GM19025 (cell line): ENCODE measurements at regions not wholly inside any gene's neighbourhood (a gene's known extent, or its start where the extent isn't known, plus 50 kb on each side); places are given as distances from the start of the nearest gene placed in this dataset.

Experiments
- ATAC-seq: cut with Tn5 transposase; IDR thresholded peaks from one replicate; pipeline ENCODE4 v1.9.1; 2021; ENCODE audit warnings: mild to moderate bottlenecking, low read depth, moderate library complexity; ENCODE audit not compliant: unreplicated experiment

DNA sequence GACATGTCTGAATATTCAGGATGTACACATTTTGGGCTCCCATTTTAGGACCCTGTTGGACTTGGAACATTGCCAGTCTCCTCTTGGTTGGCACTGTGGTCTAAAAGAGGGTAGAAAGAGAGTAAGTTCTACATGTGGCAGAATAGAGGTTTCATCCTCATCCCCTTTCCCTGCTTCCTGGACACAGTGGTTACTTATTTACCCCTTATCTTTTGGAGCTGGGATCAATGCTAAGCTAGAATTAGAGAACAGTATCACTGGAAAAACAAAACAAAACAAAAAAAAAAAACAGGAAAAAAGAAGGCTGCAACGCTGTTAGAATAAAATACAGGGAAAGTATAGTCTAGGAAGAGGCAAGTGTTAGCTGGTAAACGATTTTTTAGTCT, 790.6 kb downstream of the MAFB start:
- no peak for ATAC-seq

DNA sequence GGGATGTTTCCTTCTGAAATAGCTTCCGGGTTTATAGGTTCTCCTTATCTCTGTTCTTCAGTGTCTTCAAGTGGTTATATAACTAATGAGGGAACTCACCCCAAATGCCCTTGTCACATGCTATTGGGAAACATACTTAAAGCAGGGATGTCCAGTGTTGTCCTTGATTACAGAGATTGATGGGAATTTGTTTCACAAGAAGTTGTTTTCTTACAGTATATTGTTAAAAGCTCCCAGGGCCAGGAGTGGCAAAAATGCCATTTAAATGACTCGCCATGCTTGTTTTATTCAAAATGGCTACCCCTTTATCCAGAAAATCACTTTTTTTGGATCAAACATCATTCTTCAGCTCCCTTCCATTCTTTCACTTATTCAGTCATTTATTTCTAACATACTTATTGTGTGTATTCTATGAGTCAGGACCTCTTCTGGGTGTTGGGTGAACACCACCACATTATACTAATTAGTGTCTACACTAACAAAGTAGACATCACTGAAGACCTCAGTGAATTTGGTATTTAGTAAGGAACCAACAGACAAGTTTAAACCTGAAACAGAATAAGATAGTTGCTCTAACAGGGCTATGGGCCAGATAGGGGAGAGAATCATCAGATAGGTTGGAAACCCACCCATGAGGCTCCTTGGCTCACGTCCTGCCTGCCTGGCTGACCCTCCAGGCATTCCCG, 791.1 kb downstream of the MAFB start:
- ATAC-seq = no peak

DNA sequence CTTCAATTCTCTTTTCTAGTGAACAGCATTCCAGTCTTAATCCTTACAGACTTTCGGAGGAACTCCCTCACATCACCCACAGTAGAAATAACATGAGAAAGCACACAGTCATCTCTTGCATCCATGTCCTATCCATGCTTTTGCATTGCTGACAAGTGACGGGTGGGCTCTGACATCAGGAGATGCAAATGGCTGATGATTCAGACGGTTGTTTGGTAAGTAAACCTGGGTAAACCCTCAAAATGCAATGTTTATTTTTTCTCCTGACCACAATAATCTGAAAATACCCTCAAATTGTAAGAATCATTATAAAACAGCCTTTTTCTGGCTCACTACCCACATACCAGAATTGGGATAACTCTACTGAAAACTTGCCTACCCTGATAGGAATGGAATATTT, 792.0 kb downstream of the MAFB start:
- ATAC-seq = no peak

DNA sequence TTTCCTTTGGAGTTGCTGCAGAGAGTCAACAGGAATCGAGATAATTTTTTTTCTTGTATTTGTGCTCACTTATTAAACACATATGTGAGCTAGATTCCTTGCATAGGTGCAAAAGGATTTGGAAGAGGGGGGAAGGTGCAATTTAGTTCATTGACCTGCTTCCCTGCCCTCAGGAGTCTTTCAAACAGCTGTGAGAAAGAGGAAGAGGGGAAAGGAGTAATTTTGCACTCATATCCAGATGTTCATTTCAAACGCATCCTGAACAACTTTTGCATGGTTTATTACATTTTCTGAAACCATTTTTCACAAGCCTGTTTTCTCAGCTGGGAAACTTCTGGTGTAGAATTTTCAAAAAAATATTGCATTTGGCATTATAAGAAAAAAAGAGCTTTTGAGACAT, 795.0 kb downstream of the MAFB start:
- ATAC-seq = no peak

DNA sequence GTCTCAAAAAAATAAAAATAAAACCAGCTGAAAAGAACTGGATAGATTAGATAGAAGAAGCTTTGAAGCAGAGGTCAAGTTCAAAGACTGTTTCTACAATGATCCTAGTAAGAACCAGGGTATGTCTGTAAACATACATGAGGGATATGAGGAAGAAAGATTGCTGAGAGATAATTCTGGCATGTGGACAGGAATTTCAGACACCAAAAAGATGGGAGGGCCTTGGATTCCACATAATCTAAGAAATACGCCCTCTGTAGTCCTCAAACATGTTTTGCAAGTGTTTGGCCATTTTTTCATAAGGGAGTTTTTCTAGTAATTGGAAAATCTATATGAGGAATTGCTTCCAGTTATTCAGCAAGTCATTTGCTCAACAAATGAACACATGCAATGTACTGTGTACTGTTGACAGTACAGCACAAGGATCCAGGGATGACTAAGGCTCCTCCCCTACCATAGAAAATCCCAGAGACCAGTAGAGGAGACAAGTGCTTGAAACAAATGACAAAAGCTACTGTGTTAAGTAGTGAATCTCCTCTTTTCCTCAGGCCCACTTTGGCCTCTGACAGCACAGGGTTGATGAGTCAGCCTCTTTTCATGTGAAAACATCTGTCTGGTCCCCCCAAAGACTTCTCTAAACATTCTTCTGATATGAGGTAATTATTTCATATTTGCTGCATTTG, 795.9 kb downstream of the MAFB start:
- no peak for ATAC-seq

DNA sequence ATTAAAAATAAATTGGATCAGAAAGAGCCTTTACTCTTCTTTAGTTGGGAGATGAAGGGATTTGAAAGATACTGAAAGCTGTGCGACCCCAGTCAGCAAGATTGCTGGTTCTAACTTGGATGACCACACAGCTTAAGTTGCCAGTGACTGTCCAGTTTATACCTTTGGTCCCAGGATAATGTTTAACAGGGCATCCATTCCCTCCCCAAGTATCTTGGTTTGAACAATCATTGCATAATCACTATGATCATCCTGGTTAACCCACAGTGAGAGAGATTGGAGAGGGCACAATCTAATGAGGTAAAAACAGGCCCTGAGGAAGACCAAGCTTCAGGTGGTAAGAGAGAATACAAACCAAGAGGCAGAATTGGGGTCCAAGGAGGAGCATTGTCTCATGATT, 798.3 kb downstream of the MAFB start:
- ATAC-seq = no peak

DNA sequence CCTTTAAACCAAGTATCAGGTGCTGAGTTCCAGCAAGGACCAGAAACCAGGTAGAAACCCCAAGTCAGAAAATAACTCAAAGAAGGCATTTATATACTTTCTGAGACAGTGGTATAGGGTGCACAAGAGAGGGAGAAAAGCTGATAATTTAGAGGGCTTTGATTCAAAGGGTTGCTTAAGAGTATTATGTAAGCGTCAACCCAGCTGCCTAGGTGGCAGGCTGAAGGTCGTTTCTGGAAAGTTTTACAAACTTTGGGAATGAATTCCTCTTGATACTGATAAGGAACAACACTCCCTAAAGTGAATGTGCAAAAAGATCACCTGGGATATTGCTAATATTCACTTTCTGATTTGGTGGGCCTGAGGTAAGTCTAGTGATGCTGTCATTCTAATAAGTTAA, 800.7 kb downstream of the MAFB start:
- ATAC-seq = no peak

DNA sequence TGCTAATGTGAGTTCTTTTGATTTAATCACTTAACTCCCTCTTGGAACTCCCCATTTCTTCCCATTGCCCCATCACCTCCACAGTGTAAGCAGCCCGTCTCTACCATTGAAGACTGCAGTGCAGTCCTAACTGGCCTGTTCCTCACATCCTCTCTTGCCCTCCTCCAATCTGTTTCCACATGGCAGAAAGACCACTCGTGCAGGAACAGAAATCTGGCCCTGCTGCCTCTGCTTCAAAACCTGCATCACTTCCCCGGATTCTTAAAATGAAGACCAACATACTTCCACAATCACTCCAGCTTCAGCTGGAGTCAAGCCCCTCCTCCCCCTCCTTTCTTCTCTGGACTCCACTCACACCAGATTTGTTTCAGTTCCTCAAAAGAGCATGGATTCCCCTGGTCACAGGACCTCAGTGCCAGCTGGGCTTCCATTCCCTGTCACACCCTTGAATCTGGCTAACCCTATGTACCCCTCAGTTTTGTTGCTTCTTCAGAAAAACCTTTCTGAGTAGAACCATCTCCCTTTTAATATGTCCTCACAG, 802.3 kb downstream of the MAFB start:
- ATAC-seq = no peak

DNA sequence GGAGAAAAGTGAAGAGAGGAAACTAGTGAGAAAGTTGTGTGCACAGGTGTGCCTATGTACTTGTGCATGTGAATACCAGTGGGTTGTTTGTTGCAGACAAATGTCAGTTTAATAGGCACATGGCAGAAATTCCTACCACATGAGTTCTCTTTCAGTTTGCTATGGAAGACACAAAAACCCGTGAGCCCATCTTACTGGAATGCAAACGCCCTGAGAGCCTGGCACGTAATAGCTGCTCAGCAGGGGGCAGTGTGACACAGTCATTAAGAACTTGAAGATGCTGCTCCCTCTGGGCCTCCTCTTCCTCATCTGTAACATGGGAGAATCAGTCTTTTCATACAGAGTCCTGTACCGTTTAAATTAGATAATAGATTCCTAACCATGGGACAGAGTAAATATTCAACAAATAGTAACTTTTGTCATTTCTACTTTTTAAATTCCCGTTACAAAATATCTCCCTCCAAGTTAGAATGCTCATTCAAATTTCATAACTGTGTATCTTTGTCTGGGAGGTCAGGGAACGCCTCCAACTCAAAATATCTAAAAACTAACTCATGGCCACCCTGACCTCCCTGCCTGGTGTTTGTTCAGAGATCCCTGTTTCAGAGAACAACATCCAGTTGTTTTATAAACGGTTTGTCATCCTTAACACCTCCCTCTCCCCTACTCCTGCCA, 802.9 kb downstream of the MAFB start:
- ATAC-seq = no peak

DNA sequence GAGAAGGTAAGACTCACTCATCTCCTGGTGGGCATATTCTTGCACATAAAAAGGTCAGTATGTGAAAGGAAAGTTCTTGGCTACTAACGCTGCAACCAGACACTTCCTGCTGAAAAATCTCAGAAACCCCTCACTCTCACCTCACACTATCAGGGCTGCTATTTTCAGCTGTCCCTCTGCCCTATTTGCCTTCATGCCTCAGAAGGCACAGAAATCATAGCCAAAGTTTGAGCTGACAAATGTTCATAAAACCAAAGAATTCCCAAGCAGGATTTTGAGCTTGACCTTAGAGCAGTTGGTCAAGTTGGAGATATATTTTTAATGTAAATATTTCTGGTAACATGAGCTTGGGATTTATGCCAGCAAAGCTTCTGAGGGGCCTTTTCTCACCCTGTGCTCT, 806.2 kb downstream of the MAFB start:
- ATAC-seq = no peak

DNA sequence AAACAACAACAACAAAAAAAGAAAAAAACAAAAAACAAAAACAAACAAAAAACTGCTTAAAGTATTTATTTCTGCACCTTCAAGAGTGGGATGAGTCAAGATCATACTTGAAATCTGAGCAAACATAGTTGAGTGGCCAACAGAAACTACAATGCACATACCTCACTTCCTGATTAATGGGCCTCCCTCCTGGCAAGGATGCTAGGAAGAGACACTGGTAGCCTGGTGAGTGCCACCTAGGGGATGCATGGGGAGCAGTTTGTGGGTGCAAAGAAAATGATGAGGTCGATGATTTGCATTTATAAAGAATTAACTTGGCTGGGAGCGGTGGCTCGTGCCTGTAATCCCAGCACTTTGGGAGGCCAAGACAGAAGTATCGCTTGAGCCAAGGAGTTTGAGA, 808.1 kb downstream of the MAFB start:
- no peak for ATAC-seq

DNA sequence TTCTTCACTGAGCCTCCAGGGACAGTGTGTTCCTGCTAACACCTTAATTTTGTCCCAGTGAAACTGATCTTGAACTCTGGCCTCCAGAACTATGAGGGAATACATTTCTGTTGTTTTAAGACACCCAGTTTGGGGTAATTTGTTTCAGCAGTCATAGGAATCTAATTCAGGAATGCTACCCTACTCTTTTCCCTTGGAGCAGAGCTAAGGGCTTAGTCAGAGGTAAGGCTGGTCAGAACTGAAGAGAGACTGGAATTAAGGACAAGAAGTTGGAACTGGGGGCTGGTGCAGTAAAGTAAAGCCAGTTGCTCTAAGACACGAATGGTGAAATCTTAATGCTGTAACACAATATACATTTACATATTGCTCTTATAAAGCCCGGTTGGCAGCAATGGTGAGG, 809.7 kb downstream of the MAFB start:
- ATAC-seq = no peak

DNA sequence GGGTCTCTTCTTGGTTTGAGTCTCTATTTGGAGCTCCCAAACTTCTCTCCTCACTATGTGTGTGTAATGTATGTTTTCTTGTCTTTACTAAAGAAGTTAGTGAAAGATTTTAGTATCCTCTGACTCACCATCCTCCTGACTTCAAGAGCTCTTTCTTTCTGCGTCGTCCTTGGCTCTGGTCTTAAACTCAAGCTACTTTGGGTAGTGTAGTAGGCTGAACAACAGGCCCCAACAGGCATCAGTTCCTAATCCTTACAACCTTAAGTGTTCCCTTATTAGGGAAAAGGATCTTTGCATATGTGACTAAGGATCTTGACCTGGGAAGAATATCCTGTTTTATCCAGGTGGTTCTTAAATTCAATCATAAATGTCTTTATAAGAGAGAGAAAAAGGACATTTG, 810.2 kb downstream of the MAFB start:
- ATAC-seq = no peak

DNA sequence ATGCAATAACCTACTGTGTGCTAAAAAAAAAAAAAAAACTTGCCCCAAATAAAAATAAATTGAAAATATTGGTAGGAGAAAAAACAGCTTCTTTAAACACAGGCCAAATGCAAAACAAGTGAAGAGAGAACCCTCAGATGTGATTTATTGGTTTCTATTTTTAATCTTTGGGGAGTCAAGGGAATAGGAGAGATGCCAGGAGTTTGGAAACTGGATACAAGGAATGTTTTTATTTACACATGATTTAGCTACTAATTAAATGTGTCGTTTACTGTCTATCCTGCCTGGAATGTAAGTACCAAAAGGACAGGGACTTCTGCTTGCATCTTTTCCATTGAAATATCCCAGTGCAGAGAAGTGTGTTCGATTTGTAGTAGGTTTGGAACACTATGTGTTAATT, 810.7 kb downstream of the MAFB start:
- no peak for ATAC-seq

DNA sequence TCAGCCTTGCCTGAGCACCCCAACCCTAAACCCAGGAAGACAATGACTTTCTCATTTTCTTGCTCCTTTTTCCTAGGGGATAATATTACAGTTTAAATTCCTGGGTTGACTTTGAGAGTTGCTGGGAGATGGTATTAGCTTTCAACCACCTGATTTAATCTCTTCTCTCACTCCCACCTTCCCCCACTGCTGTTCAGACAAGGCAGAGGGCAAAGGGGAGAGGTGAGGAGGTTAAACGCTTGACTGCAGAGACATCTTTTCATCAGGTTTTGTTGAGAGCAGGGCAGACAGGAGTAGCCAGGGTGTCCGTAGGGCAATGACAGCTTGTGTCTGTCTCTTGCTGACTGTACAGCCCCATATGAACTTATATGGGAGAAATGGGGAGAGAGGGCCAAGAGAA, 811.2 kb downstream of the MAFB start:
- no peak for ATAC-seq

DNA sequence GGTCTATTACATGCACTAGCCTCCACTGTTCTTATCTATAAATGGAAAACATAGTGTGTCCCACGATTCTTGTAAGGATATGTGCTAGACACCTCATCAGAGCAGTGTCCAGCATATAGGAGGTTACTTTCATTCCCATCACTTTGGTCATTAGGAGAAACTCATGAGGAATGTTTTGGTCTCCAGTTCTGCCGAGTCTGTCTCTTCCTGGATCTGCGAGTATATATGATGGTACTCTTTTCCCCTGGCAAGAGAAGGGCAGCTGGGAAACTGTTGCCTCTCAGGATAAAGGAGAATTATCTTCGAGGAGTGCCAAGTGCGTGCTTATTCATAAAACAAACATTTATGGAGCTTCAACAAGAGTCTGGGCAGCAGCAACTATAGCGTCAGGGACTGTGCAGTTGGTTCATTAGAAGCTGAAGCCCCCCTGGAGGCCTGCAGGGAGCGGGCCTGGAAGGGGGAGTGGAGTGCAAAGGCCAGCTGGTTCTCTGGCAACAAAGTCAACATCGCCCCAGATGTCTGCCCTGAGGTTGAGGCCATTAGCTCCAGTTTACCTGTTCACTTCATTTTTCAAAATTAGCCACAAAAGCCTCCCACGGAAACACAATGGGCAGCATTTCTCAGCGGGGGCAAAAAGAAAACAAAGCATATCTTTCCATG, 811.9 kb downstream of the MAFB start:
- no peak for ATAC-seq

DNA sequence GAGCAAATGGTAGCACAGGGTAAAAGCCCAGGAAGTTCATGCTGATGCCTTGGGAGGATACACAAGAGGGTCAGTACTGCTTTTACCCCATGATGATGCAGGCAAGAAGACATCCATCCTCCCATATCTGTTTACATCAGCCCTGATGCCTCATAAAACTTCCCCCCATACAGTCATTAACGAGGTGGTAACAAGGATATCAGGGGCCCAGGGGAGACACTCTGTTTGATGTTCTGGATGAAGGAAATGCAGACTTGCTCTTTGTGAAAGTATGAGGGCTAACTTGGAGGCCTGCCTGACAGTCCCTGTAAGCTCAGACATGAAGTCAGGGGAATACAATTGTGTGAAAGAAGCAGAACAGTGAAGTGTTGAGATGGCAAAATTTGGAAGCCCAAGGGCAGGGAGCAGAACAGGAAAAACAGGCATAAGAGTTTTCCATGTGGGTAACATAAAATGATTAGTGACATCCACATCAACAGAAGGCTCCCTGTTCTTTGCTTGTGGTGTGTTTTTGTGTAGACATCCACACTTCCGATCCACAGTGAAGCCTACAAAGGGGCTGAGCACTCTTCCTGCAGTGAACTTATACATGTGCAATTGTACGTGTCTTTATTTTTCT, 813.4 kb downstream of the MAFB start:
- no peak for ATAC-seq

DNA sequence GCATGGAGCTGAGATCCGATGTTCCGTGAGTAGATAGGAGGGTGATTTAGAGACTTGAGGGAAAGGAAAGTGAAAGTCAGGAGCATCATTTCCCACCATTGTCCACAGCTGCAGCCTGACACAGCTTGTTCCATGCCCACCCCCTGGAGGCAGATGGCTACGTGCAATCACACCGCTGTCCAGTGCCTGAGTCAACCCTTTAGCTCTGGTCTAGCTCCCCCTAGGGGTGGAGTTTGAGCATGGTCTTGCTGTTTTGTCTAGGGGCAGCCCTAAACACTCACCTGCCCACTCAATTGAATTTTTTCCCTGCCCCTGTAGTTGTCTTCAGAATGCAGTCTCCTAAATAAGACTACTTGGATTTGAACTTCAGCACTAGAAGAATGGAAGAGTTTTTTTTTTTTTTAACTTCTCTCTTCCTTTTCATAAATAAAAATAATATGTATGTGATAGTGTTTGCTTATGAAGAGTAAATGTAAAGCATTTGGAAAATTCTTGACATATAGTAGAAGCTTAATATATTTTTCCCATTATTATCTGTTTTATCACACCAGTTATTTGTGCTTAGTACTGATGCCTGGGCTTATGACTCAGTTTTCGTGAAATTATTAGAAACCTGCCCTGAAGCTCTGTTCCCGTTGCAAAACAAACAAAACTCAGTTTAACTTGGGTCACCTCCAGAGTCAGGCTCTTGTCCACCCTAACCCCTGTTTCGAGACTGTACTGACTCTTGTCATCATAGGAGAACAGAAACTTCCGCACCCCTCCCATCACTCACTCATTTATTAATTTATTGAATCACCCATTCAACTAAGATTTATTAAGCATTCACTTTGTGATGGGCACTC, 814.8 kb downstream of the MAFB start:
- no peak for ATAC-seq

DNA sequence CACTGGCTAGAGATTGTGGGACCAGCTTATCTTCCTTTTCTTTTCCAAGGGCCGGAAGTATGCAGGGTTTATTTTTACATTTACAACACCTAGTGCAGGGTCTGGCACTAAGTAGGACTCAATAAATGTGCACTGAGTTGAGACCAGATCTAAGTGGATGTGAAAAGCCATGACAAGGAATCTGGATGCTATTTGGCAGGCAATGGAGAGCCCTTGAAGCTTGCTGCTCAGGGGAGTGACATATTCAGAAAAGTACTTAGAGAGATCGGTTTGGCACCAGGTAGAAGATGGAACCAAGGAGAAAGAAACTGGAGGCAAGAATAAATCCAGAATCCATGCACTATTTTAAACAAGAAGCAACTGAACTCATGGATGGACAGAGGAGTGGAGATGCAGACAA, 815.8 kb downstream of the MAFB start:
- no peak for ATAC-seq

DNA sequence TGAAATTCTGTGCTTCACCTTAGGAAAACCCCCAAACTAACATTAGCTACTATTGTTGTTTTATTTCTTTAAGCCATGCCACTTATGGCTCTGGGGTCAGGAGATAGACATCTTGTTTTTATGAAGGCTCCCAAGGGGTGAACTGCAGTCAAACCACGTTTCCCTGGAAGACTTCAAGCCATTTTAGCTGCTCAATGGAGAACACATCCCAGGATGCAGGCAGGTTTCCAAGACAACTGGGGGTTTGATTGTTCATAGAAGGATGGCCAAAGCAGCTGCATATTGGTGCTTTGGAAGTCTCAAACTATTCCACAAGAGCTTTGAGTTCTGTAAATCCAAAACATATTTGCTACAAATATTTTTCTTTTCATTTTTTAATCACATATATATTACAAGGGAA, 818.0 kb downstream of the MAFB start:
- ATAC-seq = no peak
